ENCODE measurements at regions not wholly inside any gene's neighbourhood (a gene's known extent, or its start where the extent isn't known, plus 50 kb on each side); places are given as distances from the start of the nearest gene placed in this dataset.

DNA sequence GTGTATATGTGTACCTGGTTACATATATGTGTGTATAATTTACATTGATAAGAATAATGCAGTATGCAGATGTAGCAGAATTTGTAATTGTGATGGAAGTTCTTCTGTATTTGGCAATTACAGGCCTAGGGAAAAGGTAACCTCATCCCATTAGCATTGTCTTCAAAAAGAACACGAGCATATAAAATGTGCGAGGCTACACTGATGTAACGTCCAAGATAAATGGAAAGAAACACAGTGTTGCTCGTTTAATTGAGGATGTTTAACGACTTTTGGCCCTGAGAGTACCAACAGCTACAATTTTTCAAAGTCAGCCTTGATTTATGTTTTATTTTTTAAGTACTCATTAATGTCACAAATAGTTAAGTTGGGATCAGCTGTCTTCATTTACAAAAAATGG is 703.5 kb upstream of the RBFOX1 start:
- Histone ChIP-seq H3K27me3 (ENCODE audit: control insufficient read depth, low read length) (no peaks in the 10 kb centered on the region; the same call in 1 of the 2 replicates), H3F3A (ENCODE audit: control insufficient read depth, insufficient read depth) (no peaks in the 10 kb centered on the region), H3K36me3 (ENCODE audit: control insufficient read depth, low read length) (no peaks in the 10 kb centered on the region), H3K79me2 (ENCODE audit: control insufficient read depth, low read length) (no peaks in the 10 kb centered on the region), H3K4me3 (ENCODE audit: low read length) (no peak overlapping the region), H3K9me3 (ENCODE audit: control insufficient read depth, insufficient read depth, low read length) (no peaks in the 10 kb centered on the region), H3K4me1 (ENCODE audit: control insufficient read depth, low read length) (no peaks in the 10 kb centered on the region), H4K20me1 (ENCODE audit: control insufficient read depth, insufficient read depth, low read depth, low read length) (no peaks in the 10 kb centered on the region), H3K27ac (ENCODE audit: low read depth, low read length) (no peak overlapping the region), H3K9me2 (replicated peaks; ENCODE audit: control insufficient read depth, low read length) (no peaks in the 10 kb centered on the region), H3K4me2 (ENCODE audit: low read length) (no peak overlapping the region)
- TF ChIP-seq, protein P1, sequence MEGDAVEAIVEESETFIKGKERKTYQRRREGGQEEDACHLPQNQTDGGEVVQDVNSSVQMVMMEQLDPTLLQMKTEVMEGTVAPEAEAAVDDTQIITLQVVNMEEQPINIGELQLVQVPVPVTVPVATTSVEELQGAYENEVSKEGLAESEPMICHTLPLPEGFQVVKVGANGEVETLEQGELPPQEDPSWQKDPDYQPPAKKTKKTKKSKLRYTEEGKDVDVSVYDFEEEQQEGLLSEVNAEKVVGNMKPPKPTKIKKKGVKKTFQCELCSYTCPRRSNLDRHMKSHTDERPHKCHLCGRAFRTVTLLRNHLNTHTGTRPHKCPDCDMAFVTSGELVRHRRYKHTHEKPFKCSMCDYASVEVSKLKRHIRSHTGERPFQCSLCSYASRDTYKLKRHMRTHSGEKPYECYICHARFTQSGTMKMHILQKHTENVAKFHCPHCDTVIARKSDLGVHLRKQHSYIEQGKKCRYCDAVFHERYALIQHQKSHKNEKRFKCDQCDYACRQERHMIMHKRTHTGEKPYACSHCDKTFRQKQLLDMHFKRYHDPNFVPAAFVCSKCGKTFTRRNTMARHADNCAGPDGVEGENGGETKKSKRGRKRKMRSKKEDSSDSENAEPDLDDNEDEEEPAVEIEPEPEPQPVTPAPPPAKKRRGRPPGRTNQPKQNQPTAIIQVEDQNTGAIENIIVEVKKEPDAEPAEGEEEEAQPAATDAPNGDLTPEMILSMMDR (IDR thresholded peaks at IDR 0.05; ENCODE audit: low read depth, low read length, poor library complexity, severe bottlenecking): no peak
- TF ChIP-seq EZH2phosphoT487 (IDR thresholded peaks at IDR 0.05; ENCODE audit: borderline replicate concordance, low read length): no peak

DNA sequence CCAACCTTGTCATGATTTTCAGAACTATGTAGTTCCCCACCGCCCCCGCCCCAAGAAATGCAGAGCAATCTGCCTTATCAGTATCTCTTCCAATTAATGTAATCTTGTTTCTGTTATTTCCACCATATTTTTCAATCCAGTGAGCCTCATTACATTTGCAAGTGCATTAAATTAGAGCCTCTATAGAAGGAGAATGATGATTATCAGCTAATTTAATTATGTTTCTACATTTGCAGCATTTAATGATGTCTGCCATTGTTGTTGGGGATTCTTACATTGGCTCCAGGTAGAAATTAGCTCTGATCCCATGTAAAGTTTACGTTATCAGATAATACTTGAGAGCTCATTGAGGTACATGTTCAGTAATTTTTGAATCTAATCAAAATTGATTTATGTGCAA is 707.0 kb upstream of the RBFOX1 start:
- no peaks in the 10 kb centered on the region for H3K9me2 ChIP-seq (replicated peaks; ENCODE audit: control insufficient read depth, low read length)
- no peaks in the 10 kb centered on the region for H3K9me3 ChIP-seq (ENCODE audit: control insufficient read depth, insufficient read depth, low read length)
- no peaks in the 10 kb centered on the region for H3K36me3 ChIP-seq (ENCODE audit: control insufficient read depth, low read length)
- H3F3A ChIP-seq (ENCODE audit: control insufficient read depth, insufficient read depth): no peaks in the 10 kb centered on the region
- no peak overlapping the region for H3K4me2 ChIP-seq (ENCODE audit: low read length)
- no peak for TF ChIP-seq EZH2phosphoT487 (IDR thresholded peaks at IDR 0.05; ENCODE audit: borderline replicate concordance, low read length)
- TF ChIP-seq, protein P1 (IDR thresholded peaks at IDR 0.05; ENCODE audit: low read depth, low read length, poor library complexity, severe bottlenecking): no peak
- no peaks in the 10 kb centered on the region for H3K4me1 ChIP-seq (ENCODE audit: control insufficient read depth, low read length)
- H4K20me1 ChIP-seq (ENCODE audit: control insufficient read depth, insufficient read depth, low read depth, low read length): no peaks in the 10 kb centered on the region
- H3K27ac ChIP-seq (ENCODE audit: low read depth, low read length): no peak overlapping the region
- no peaks in the 10 kb centered on the region; the same call in 1 of the 2 replicates for H3K27me3 ChIP-seq (ENCODE audit: control insufficient read depth, low read length)
- H3K79me2 ChIP-seq (ENCODE audit: control insufficient read depth, low read length): no peaks in the 10 kb centered on the region
- no peak overlapping the region for H3K4me3 ChIP-seq (ENCODE audit: low read length)

DNA sequence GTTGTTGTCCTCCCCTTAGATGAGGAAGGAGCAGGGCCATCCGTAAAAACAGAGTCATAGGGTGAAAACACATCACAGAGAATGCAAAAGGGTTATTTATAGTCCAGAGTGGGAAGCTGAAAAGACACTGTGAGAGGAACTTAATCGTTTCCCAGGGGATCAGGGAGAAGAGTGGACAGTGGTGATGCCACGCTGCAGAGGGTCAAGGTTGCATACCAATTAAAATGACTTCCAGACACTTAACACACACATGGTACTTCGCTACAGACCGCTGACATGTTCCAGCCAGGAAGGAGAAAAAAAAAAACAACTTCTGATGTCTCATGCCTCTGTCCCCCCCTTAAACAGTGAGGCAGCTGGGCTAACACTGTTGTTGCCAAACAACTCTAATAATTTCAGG is 713.8 kb upstream of the RBFOX1 start:
- no peaks in the 10 kb centered on the region for H3K27me3 ChIP-seq (ENCODE audit: control insufficient read depth, low read length)

More for the DNA sequence above, 713.8 kb upstream of the RBFOX1 start:
- no peak overlapping the region for H3K4me3 ChIP-seq (ENCODE audit: low read length)
- TF ChIP-seq, protein P1 (IDR thresholded peaks at IDR 0.05; ENCODE audit: low read depth, low read length, poor library complexity, severe bottlenecking): no peak
- no peak for TF ChIP-seq EZH2phosphoT487 (IDR thresholded peaks at IDR 0.05; ENCODE audit: borderline replicate concordance, low read length)
- H3K9me3 ChIP-seq (ENCODE audit: control insufficient read depth, insufficient read depth, low read length): no peaks in the 10 kb centered on the region
- H3K27ac ChIP-seq (ENCODE audit: low read depth, low read length): no peak overlapping the region
- no peaks in the 10 kb centered on the region for H3K36me3 ChIP-seq (ENCODE audit: control insufficient read depth, low read length)
- no peaks in the 10 kb centered on the region for H3F3A ChIP-seq (ENCODE audit: control insufficient read depth, insufficient read depth)
- H3K4me2 ChIP-seq (ENCODE audit: low read length): no peak overlapping the region
- H3K79me2 ChIP-seq (ENCODE audit: control insufficient read depth, low read length): no peaks in the 10 kb centered on the region
- H3K9me2 ChIP-seq (replicated peaks; ENCODE audit: control insufficient read depth, low read length): no peaks in the 10 kb centered on the region
- H3K4me1 ChIP-seq (ENCODE audit: control insufficient read depth, low read length): no peaks in the 10 kb centered on the region
- H4K20me1 ChIP-seq (ENCODE audit: control insufficient read depth, insufficient read depth, low read depth, low read length): no peaks in the 10 kb centered on the region
